Activated CD4-positive, alpha-beta T cell treated with anti-CD3 and anti-CD28 coated beads for 4 hours (primary cell): ENCODE measurements at regions not wholly inside any gene's neighbourhood (a gene's known extent, or its start where the extent isn't known, plus 50 kb on each side); places are given as distances from the start of the nearest gene placed in this dataset.

Source experiments
- DNase-seq, 2 donors: peaks; one replicate each; pipeline ENCODE4 v3.0.0-alpha.2; 2020

GRCh38 chr6:105755885-105756284, 330.3 kb upstream of the PRDM1 start:
- DNase-seq = no peak

GRCh38 chr6:105753620-105754211, 332.4 kb upstream of the PRDM1 start:
- DNase-seq = no peak

- DNase-seq = no peak
Observed at GRCh38 chr6:105753207-105753606, 332.9 kb upstream of the PRDM1 start.

GRCh38 chr6:105750089-105750488, 336.0 kb upstream of the PRDM1 start:
- no peak for DNase-seq

GRCh38 chr6:105748737-105749161, 337.4 kb upstream of the PRDM1 start:
- no peak for DNase-seq

GRCh38 chr6:105747823-105748405, 338.2 kb upstream of the PRDM1 start:
- DNase-seq = no peak

GRCh38 chr6:105746509-105746908, 339.6 kb upstream of the PRDM1 start:
- no peak for DNase-seq

- DNase-seq = no peak
Observed at GRCh38 chr6:105746130-105746505, 340.0 kb upstream of the PRDM1 start.

- no peak for DNase-seq
Observed at GRCh38 chr6:105745464-105746129, 340.5 kb upstream of the PRDM1 start.

- DNase-seq = no peak
Observed at GRCh38 chr6:105744815-105745214, 341.3 kb upstream of the PRDM1 start.

- no peak for DNase-seq
Observed at GRCh38 chr6:105740946-105741645, 338.2 kb upstream of the PREP start.

- no peak for DNase-seq
Observed at GRCh38 chr6:105739764-105740163, 336.9 kb upstream of the PREP start.

GRCh38 chr6:105733556-105734162, 330.8 kb upstream of the PREP start:
- DNase-seq = no peak

- DNase-seq = no peak
Observed at GRCh38 chr6:105728995-105729394, 326.1 kb upstream of the PREP start.

GRCh38 chr6:105726902-105727655, 324.2 kb upstream of the PREP start:
- DNase-seq = no peak

GRCh38 chr6:105714846-105715245, 312.0 kb upstream of the PREP start:
- no peak for DNase-seq

- no peak for DNase-seq
Observed at GRCh38 chr6:105713474-105714118, 310.7 kb upstream of the PREP start.

- no peak for DNase-seq
Observed at GRCh38 chr6:105711216-105711615, 308.3 kb upstream of the PREP start.

GRCh38 chr6:105705608-105706007, 302.7 kb upstream of the PREP start:
- no peak for DNase-seq

- no peak for DNase-seq
Observed at GRCh38 chr6:105695461-105695860, 292.6 kb upstream of the PREP start.

- no peak for DNase-seq
Observed at GRCh38 chr6:105692613-105693215, 289.8 kb upstream of the PREP start.

GRCh38 chr6:105691971-105692370, 289.1 kb upstream of the PREP start:
- no peak for DNase-seq
